ENCODE measurements at regions not wholly inside any gene's neighbourhood (a gene's known extent, or its start where the extent isn't known, plus 50 kb on each side); places are given as distances from the start of the nearest gene placed in this dataset.

GRCh38 chr15:67000896-67001295 lies 64.5 kb upstream of the SMAD3 start:
- in situ Hi-C loops (cut with MboI; ENCODE audit: low sequenced_read_pairs) = no loop called here
- H3K27ac ChIP-seq (ENCODE audit: insufficient read depth, low read length) = no peak overlapping the region
- H4K8ac ChIP-seq (ENCODE audit: low read depth in 2 of 2, low read length in 2 of 2) = no peak overlapping the region
- no peak overlapping the region for H3K56ac ChIP-seq (ENCODE audit: extremely low read depth, insufficient read depth, low read length)
- H3K4ac ChIP-seq (ENCODE audit: low read depth, low read length) = no peak overlapping the region
- BruUV-seq (replicated peaks) = no TSS peak
- peaks cover 0 to 2% of the 10 kb centered on the region in 2 experiments; a peak in 1 of 4 replicates for H3K79me1 ChIP-seq (ENCODE audit: low read depth in 1 of 2, low read length in 2 of 2)
- H3K23ac ChIP-seq (ENCODE audit: low read depth, low read length) = no peak overlapping the region
- no peak overlapping the region for H2BK5ac ChIP-seq (ENCODE audit: low read depth, low read length, poor library complexity, severe bottlenecking)
- H4K91ac ChIP-seq (ENCODE audit: insufficient read depth, low read depth, low read length) = no peak overlapping the region
- no peaks in the 10 kb centered on the region for H4K20me1 ChIP-seq (ENCODE audit: insufficient read depth, low read length)
- H3K4me3 ChIP-seq (ENCODE audit: insufficient read depth, low read depth, low read length) = no peak overlapping the region
- no peaks in the 10 kb centered on the region for H3K36me3 ChIP-seq (ENCODE audit: control insufficient read depth, insufficient read depth, low read length)
- H3K27me3 ChIP-seq (ENCODE audit: control insufficient read depth, insufficient read depth, low read length) = no peaks in the 10 kb centered on the region
- ATAC-seq (ENCODE audit: low read depth) = no peak
- no peak overlapping the region for H3K4me2 ChIP-seq (ENCODE audit: low read depth, low read length)
- dilution Hi-C loops (cut with HindIII; ENCODE audit: low sequenced_read_pairs, unreplicated experiment) = no loop called here
- ChIA-PET POLR2A (ENCODE audit: unreplicated experiment) (no interaction called here), CTCF (no interaction called here)
- no peak overlapping the region for H2BK20ac ChIP-seq (ENCODE audit: low read depth, low read length)
- 100% methylated on average over 1 of the region's 14 CpGs; no CpG with 5 or more reads in 1 of the 2 experiments for WGBS, 2 experiments (ENCODE audit: extremely low coverage in 2 of 2, insufficient read length in 1 of 2)
- H3K9ac ChIP-seq (ENCODE audit: low read depth, low read length) = no peak overlapping the region
- no peak for DNase-seq
- H3K14ac ChIP-seq (replicated peaks; ENCODE audit: low read depth, low read length) = no peak overlapping the region
- H2AFZ ChIP-seq (replicated peaks; ENCODE audit: low read length, poor library complexity) = no peak overlapping the region
- intact Hi-C loops (cut with micrococcal nuclease) = no loop called here
- no peak overlapping the region for H2BK120ac ChIP-seq (ENCODE audit: low read depth, low read length)
- no peak overlapping the region for H4K5ac ChIP-seq (ENCODE audit: low read depth, low read length)
- TF ChIP-seq CHD1 (IDR thresholded peaks at IDR 0.05; ENCODE audit: low read depth, low read length) (no peak), FOS (IDR thresholded peaks at IDR 0.05; ENCODE audit: low read depth, low read length) (no peak), RAD21 (IDR thresholded peaks at IDR 0.05; ENCODE audit: low read length) (no peak), CEBPB (IDR thresholded peaks at IDR 0.05; ENCODE audit: low read depth, low read length) (no peak), NFE2L2 (IDR thresholded peaks at IDR 0.05; ENCODE audit: low read depth, low read length) (no peak), POLR2A (IDR thresholded peaks at IDR 0.05; ENCODE audit: low read depth, low read length) (no peak), RFX5 (IDR thresholded peaks at IDR 0.05; ENCODE audit: low read depth, low read length) (no peak), ELK1 (IDR thresholded peaks at IDR 0.05; ENCODE audit: borderline replicate concordance, low read depth, low read length) (no peak), MXI1 (IDR thresholded peaks at IDR 0.05; ENCODE audit: borderline replicate concordance, low read depth, low read length) (no peak), RCOR1 (IDR thresholded peaks at IDR 0.05; ENCODE audit: insufficient replicate concordance, low read length) (no peak), MAFK (IDR thresholded peaks at IDR 0.05; ENCODE audit: low read depth, low read length) (no peak), MAZ (IDR thresholded peaks at IDR 0.05; ENCODE audit: borderline replicate concordance, low read depth, low read length) (no peak), BHLHE40 (IDR thresholded peaks at IDR 0.05; ENCODE audit: low read depth, low read length) (no peak), SMC3 (IDR thresholded peaks at IDR 0.05; ENCODE audit: low read depth, low read length) (no peak)
- TF ChIP-seq, protein P1, sequence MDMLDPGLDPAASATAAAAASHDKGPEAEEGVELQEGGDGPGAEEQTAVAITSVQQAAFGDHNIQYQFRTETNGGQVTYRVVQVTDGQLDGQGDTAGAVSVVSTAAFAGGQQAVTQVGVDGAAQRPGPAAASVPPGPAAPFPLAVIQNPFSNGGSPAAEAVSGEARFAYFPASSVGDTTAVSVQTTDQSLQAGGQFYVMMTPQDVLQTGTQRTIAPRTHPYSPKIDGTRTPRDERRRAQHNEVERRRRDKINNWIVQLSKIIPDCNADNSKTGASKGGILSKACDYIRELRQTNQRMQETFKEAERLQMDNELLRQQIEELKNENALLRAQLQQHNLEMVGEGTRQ (IDR thresholded peaks at IDR 0.05; ENCODE audit: low read depth, low read length) = no peak
- TF ChIP-seq, protein P2, sequence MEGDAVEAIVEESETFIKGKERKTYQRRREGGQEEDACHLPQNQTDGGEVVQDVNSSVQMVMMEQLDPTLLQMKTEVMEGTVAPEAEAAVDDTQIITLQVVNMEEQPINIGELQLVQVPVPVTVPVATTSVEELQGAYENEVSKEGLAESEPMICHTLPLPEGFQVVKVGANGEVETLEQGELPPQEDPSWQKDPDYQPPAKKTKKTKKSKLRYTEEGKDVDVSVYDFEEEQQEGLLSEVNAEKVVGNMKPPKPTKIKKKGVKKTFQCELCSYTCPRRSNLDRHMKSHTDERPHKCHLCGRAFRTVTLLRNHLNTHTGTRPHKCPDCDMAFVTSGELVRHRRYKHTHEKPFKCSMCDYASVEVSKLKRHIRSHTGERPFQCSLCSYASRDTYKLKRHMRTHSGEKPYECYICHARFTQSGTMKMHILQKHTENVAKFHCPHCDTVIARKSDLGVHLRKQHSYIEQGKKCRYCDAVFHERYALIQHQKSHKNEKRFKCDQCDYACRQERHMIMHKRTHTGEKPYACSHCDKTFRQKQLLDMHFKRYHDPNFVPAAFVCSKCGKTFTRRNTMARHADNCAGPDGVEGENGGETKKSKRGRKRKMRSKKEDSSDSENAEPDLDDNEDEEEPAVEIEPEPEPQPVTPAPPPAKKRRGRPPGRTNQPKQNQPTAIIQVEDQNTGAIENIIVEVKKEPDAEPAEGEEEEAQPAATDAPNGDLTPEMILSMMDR (conservative IDR thresholded peaks at IDR 0.05; ENCODE audit: low read depth, low read length) = no peak
- no peak overlapping the region for H2AK5ac ChIP-seq (ENCODE audit: low read depth, low read length)
- no peak overlapping the region for H2AK9ac ChIP-seq (replicated peaks; ENCODE audit: low read depth, low read length, poor library complexity)
- no peaks in the 10 kb centered on the region; the same call in 1 of the 2 replicates for H3K9me3 ChIP-seq (ENCODE audit: control insufficient read depth, insufficient read depth, low read length)
- no peak overlapping the region for H3K18ac ChIP-seq (ENCODE audit: low read depth, low read length)
- peaks cover 3% of the 10 kb centered on the region; the same call in 1 of the 2 replicates for H3K9me1 ChIP-seq (ENCODE audit: insufficient read depth, low read length)
- peaks cover 3% of the 10 kb centered on the region; the same call in 1 of the 2 replicates for H3K4me1 ChIP-seq (ENCODE audit: control insufficient read depth, insufficient read depth, low read length)
- no peak overlapping the region for H2BK15ac ChIP-seq (ENCODE audit: low read depth, low read length)
